ENCODE measurements at regions not wholly inside any gene's neighbourhood (a gene's known extent, or its start where the extent isn't known, plus 50 kb on each side); places are given as distances from the start of the nearest gene placed in this dataset.

- no peak overlapping the region for H3K27ac Mint-ChIP-seq
- H3K4me3 Mint-ChIP-seq = no peak overlapping the region
- DNase-seq (ENCODE audit: low spot score) (no peak), ATAC-seq (no peak)
- Histone ChIP-seq H3K27ac (ENCODE audit: low read depth) (no peak overlapping the region), H2AFZ (no peak overlapping the region), H4K20me1 (replicated peaks; ENCODE audit: insufficient read depth) (no peaks in the 10 kb centered on the region), H3K36me3 (ENCODE audit: insufficient read depth) (no peaks in the 10 kb centered on the region), H3K4me2 (no peak overlapping the region), H3K4me3 (no peak overlapping the region), H3K9me2 (ENCODE audit: insufficient read depth) (peaks cover 9% of the 10 kb centered on the region), H3K4me1 (ENCODE audit: insufficient read depth) (no peaks in the 10 kb centered on the region), H3K27me3 (ENCODE audit: insufficient read depth) (no peaks in the 10 kb centered on the region), H3F3A (replicated peaks; ENCODE audit: low read depth) (no peaks in the 10 kb centered on the region), H3K79me2 (replicated peaks; ENCODE audit: insufficient read depth) (no peaks in the 10 kb centered on the region)
- 0 out of 3 replicates have a peak, but pooled peaks cover 4% of the 10 kb centered on the region for H3K9me3 Mint-ChIP-seq
- no peak for TF ChIP-seq STAT1 (IDR thresholded peaks at IDR 0.05; ENCODE audit: unreplicated experiment)
- TF ChIP-seq NANOG (IDR thresholded peaks at IDR 0.05; ENCODE audit: borderline replicate concordance) = no peak
- no peak for TF ChIP-seq ZNF114 (CRISPR knock-in tag; IDR thresholded peaks at IDR 0.05)
- no peak for TF ChIP-seq CTCF (conservative IDR thresholded peaks at IDR 0.05; ENCODE audit: low read depth in 2 of 2)
- TF ChIP-seq ZNF331 (CRISPR knock-in tag; IDR thresholded peaks at IDR 0.05; ENCODE audit: low read depth) = no peak
- no peaks in the 10 kb centered on the region; the same call in 2 of the 3 replicates for H3K4me1 Mint-ChIP-seq
- peaks cover 3% of the 10 kb centered on the region for H3K27me3 Mint-ChIP-seq (ENCODE audit: insufficient read depth, low read depth, poor library complexity)
- no peaks in the 10 kb centered on the region for H3K36me3 Mint-ChIP-seq (ENCODE audit: low read depth)
Observed at GRCh38 chr5:33120671-33121070, 320.1 kb upstream of the TARS1 start.

GRCh38 chr5:33129309-33129708, 311.5 kb upstream of the TARS1 start:
- H3K9me2 ChIP-seq (ENCODE audit: insufficient read depth) = no peaks in the 10 kb centered on the region
- H4K20me1 ChIP-seq (replicated peaks; ENCODE audit: insufficient read depth) = no peaks in the 10 kb centered on the region
- H3K27me3 ChIP-seq (ENCODE audit: insufficient read depth) = no peaks in the 10 kb centered on the region
- Mint-ChIP-seq H3K4me3 (no peak overlapping the region), H3K9me3 (peaks cover 45% of the 10 kb centered on the region), H3K27ac (no peak overlapping the region), H3K36me3 (ENCODE audit: low read depth) (peaks cover 9% of the 10 kb centered on the region), H3K4me1 (no peaks in the 10 kb centered on the region), H3K27me3 (ENCODE audit: insufficient read depth, low read depth, poor library complexity) (no peaks in the 10 kb centered on the region)
- no peaks in the 10 kb centered on the region for H3K4me1 ChIP-seq (ENCODE audit: insufficient read depth)
- H3K4me2 ChIP-seq = no peak overlapping the region
- H3F3A ChIP-seq (replicated peaks; ENCODE audit: low read depth) = no peaks in the 10 kb centered on the region
- no peak overlapping the region for H3K4me3 ChIP-seq
- peaks cover 2% of the 10 kb centered on the region; the same call in 1 of the 2 replicates for H3K36me3 ChIP-seq (ENCODE audit: insufficient read depth)
- H2AFZ ChIP-seq = no peak overlapping the region
- no peaks in the 10 kb centered on the region for H3K79me2 ChIP-seq (replicated peaks; ENCODE audit: insufficient read depth)
- H3K27ac ChIP-seq (ENCODE audit: low read depth) = no peak overlapping the region
- TF ChIP-seq REST (IDR thresholded peaks at IDR 0.05; ENCODE audit: unreplicated experiment) (no peak), ETS1 (IDR thresholded peaks at IDR 0.05) (no peak), ZNF462 (CRISPR knock-in tag; IDR thresholded peaks at IDR 0.05) (no peak), ZNF331 (CRISPR knock-in tag; IDR thresholded peaks at IDR 0.05; ENCODE audit: low read depth) (no peak), EZH2 (IDR thresholded peaks at IDR 0.05; ENCODE audit: low read depth, unreplicated experiment) (no peak), JUNB (IDR thresholded peaks at IDR 0.05; ENCODE audit: unreplicated experiment) (no peak)
- ATAC-seq = no peak
- DNase-seq (ENCODE audit: low spot score) = no peak

All from GM23338 (cell line).